ENCODE measurements at regions not wholly inside any gene's neighbourhood (a gene's known extent, or its start where the extent isn't known, plus 50 kb on each side); places are given as distances from the start of the nearest gene placed in this dataset.

DNA sequence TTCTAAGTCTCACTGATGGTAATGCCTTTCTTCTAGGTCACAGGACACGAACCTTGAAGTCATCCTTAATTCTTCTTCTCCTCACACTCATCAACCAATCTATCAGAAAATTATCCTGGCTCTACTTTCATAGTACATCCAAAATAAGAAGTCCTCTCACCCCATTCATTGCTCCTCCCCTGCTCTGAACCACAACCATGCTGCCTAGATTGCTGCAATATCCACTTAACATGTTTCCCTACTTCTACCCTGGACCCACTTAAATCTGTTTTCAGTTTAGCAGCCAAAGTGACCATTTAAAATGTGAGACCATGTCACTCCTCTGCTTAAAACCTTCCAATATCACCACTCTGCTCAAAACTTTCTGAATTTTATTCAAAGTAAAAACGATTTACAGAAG, 445.9 kb upstream of the FAT3 start:
- TF ChIP-seq POLR2A (IDR thresholded peaks at IDR 0.05), result no peak
- TF ChIP-seq, protein P1, sequence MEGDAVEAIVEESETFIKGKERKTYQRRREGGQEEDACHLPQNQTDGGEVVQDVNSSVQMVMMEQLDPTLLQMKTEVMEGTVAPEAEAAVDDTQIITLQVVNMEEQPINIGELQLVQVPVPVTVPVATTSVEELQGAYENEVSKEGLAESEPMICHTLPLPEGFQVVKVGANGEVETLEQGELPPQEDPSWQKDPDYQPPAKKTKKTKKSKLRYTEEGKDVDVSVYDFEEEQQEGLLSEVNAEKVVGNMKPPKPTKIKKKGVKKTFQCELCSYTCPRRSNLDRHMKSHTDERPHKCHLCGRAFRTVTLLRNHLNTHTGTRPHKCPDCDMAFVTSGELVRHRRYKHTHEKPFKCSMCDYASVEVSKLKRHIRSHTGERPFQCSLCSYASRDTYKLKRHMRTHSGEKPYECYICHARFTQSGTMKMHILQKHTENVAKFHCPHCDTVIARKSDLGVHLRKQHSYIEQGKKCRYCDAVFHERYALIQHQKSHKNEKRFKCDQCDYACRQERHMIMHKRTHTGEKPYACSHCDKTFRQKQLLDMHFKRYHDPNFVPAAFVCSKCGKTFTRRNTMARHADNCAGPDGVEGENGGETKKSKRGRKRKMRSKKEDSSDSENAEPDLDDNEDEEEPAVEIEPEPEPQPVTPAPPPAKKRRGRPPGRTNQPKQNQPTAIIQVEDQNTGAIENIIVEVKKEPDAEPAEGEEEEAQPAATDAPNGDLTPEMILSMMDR (IDR thresholded peaks at IDR 0.05), result no peak

Measured in body of pancreas (tissue), 4 donors.